ENCODE measurements at regions not wholly inside any gene's neighbourhood (a gene's known extent, or its start where the extent isn't known, plus 50 kb on each side); places are given as distances from the start of the nearest gene placed in this dataset.

DNA sequence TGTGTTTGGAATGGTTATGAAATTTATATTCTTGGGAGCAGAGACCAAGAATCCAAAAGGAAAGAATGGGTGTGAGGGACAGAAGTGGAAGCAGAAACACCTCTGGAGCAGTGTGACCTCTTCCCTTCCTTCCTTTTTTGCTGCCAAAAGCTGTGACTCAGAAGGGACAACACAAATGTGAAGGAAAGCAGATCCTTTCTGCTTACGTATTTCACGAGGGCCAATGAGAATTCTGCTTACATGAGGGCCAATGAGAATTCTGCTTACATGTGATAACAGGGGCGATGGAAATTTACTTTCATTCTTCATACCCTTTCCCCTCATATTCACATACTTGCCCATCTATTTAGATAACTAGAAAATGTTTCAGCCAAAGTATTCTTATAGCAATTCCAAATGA, 404.6 kb downstream of the PRDM5 start:
- H3K36me3 ChIP-seq = no peaks in the 10 kb centered on the region
- H3K4me1 ChIP-seq = no peaks in the 10 kb centered on the region
- no peak for DNase-seq (ENCODE audit: extremely low spot score in 2 of 2)
- no peak for TF ChIP-seq CTCF (IDR thresholded peaks at IDR 0.05)
- peak in 1 of 2 donors; percentile 61 for TF ChIP-seq POLR2AphosphoS5 (IDR thresholded peaks at IDR 0.05; ENCODE audit: insufficient read depth in 1 of 2, low read depth in 1 of 2)
- no peak for TF ChIP-seq POLR2A (IDR thresholded peaks at IDR 0.05)
- peak overlapping the region; percentile 53 for H3K27ac ChIP-seq
- intact Hi-C loops (cut with DNase I) = no loop called here
- no peaks in the 10 kb centered on the region for H3K27me3 ChIP-seq
- H3K4me3 ChIP-seq = peak overlapping the region in 1 of 2 donors; percentile 19
- H3K9me3 ChIP-seq = no peaks in the 10 kb centered on the region

- H3K4me1 ChIP-seq = no peaks in the 10 kb centered on the region
- TF ChIP-seq CTCF (IDR thresholded peaks at IDR 0.05) (no peak), POLR2A (IDR thresholded peaks at IDR 0.05) (no peak), POLR2AphosphoS5 (IDR thresholded peaks at IDR 0.05; ENCODE audit: insufficient read depth in 1 of 2, low read depth in 1 of 2) (no peak)
- H3K9me3 ChIP-seq = no peaks in the 10 kb centered on the region
- DNase-seq (ENCODE audit: extremely low spot score in 2 of 2) = no peak
- H3K27ac ChIP-seq = no peak overlapping the region
- no peaks in the 10 kb centered on the region for H3K27me3 ChIP-seq
- intact Hi-C loops (cut with DNase I) = no loop called here
- no peak overlapping the region for H3K4me3 ChIP-seq
- no peaks in the 10 kb centered on the region for H3K36me3 ChIP-seq
Measured at GRCh38 chr4:120509719-120510118, 412.8 kb downstream of the PRDM5 start.

- Histone ChIP-seq H3K4me3 (no peak overlapping the region), H3K27me3 (no peaks in the 10 kb centered on the region), H3K27ac (no peak overlapping the region), H3K4me1 (no peaks in the 10 kb centered on the region), H3K9me3 (no peaks in the 10 kb centered on the region), H3K36me3 (no peaks in the 10 kb centered on the region)
- intact Hi-C loops (cut with DNase I) = no loop called here
- DNase-seq (ENCODE audit: extremely low spot score in 2 of 2) = no peak
- TF ChIP-seq CTCF (IDR thresholded peaks at IDR 0.05) (no peak), POLR2AphosphoS5 (IDR thresholded peaks at IDR 0.05; ENCODE audit: insufficient read depth in 1 of 2, low read depth in 1 of 2) (no peak), POLR2A (IDR thresholded peaks at IDR 0.05) (no peak)
Measured at GRCh38 chr4:120509222-120509621, 413.3 kb downstream of the PRDM5 start.

GRCh38 chr4:120508036-120508435, 414.5 kb downstream of the PRDM5 start:
- H3K27me3 ChIP-seq = no peaks in the 10 kb centered on the region
- no peaks in the 10 kb centered on the region for H3K9me3 ChIP-seq
- H3K36me3 ChIP-seq = no peaks in the 10 kb centered on the region
- no peaks in the 10 kb centered on the region for H3K4me1 ChIP-seq
- H3K27ac ChIP-seq = no peak overlapping the region
- no peak for TF ChIP-seq POLR2A (IDR thresholded peaks at IDR 0.05)
- TF ChIP-seq CTCF (IDR thresholded peaks at IDR 0.05) = no peak
- TF ChIP-seq POLR2AphosphoS5 (IDR thresholded peaks at IDR 0.05; ENCODE audit: insufficient read depth in 1 of 2, low read depth in 1 of 2) = no peak
- intact Hi-C loops (cut with DNase I) = no loop called here
- H3K4me3 ChIP-seq = no peak overlapping the region
- DNase-seq (ENCODE audit: extremely low spot score in 2 of 2) = no peak

GRCh38 chr4:120506536-120506935, 416.0 kb downstream of the PRDM5 start:
- H3K36me3 ChIP-seq = no peaks in the 10 kb centered on the region
- no peaks in the 10 kb centered on the region for H3K4me1 ChIP-seq
- no peak for DNase-seq (ENCODE audit: extremely low spot score in 2 of 2)
- no peak overlapping the region for H3K27ac ChIP-seq
- H3K4me3 ChIP-seq = no peak overlapping the region
- H3K9me3 ChIP-seq = no peaks in the 10 kb centered on the region
- no peaks in the 10 kb centered on the region for H3K27me3 ChIP-seq
- no peak for TF ChIP-seq POLR2AphosphoS5 (IDR thresholded peaks at IDR 0.05; ENCODE audit: insufficient read depth in 1 of 2, low read depth in 1 of 2)
- TF ChIP-seq POLR2A (IDR thresholded peaks at IDR 0.05) = no peak
- TF ChIP-seq CTCF (IDR thresholded peaks at IDR 0.05) = no peak
- intact Hi-C loops (cut with DNase I) = no loop called here
